SH-SY5Y (cell line): ENCODE measurements at regions not wholly inside any gene's neighbourhood (a gene's known extent, or its start where the extent isn't known, plus 50 kb on each side); places are given as distances from the start of the nearest gene placed in this dataset.

Experiments
- GATA2 ChIP-seq: IDR thresholded peaks from 2 replicates; pipeline ENCODE4 v1.6.1; 2011; ENCODE audit warnings: mild to moderate bottlenecking, low read depth, low read length
- GATA3 ChIP-seq: IDR thresholded peaks from 2 replicates; pipeline ENCODE4 v1.6.1; 2011; ENCODE audit warnings: low read depth, mild to moderate bottlenecking, low read length, moderate library complexity

- no peak for TF ChIP-seq GATA3
- no peak for TF ChIP-seq GATA2
These were observed 696.7 kb upstream of the WWC1 start for GRCh38 chr5:167594750-167595149.

GRCh38 chr5:167595196-167595595, 696.2 kb upstream of the WWC1 start:
- TF ChIP-seq GATA2 (no peak), GATA3 (no peak)

GRCh38 chr5:167598166-167598565, 693.3 kb upstream of the WWC1 start:
- no peak for TF ChIP-seq GATA2
- no peak for TF ChIP-seq GATA3

- TF ChIP-seq GATA2 = no peak
- TF ChIP-seq GATA3 = no peak
These were observed 689.4 kb upstream of the WWC1 start for GRCh38 chr5:167602067-167602466.

- TF ChIP-seq GATA3 (no peak), GATA2 (no peak)
These were observed 688.3 kb upstream of the WWC1 start for GRCh38 chr5:167603135-167603534.

GRCh38 chr5:167608390-167609272, 682.8 kb upstream of the WWC1 start:
- TF ChIP-seq GATA3 = no peak
- no peak for TF ChIP-seq GATA2

- TF ChIP-seq GATA2 = no peak
- TF ChIP-seq GATA3 = no peak
These were observed 677.0 kb upstream of the WWC1 start for GRCh38 chr5:167614294-167615021.

- TF ChIP-seq GATA2 (no peak), GATA3 (no peak)
These were observed 675.2 kb upstream of the WWC1 start for GRCh38 chr5:167616043-167616890.

- TF ChIP-seq GATA2 (no peak), GATA3 (no peak)
These were observed 668.1 kb upstream of the WWC1 start for GRCh38 chr5:167623354-167623753.

- TF ChIP-seq GATA2 (no peak), GATA3 (no peak)
These were observed 667.4 kb upstream of the WWC1 start for GRCh38 chr5:167624053-167624452.

GRCh38 chr5:167626341-167627123, 664.9 kb upstream of the WWC1 start:
- TF ChIP-seq GATA3 (no peak), GATA2 (no peak)

GRCh38 chr5:167629634-167630033, 661.8 kb upstream of the WWC1 start:
- TF ChIP-seq GATA3 (no peak), GATA2 (no peak)

- TF ChIP-seq GATA2 = no peak
- no peak for TF ChIP-seq GATA3
These were observed 660.3 kb upstream of the WWC1 start for GRCh38 chr5:167631191-167631590.
